CD4-positive, CD25-positive, alpha-beta regulatory T cell (primary cell): ENCODE measurements at regions not wholly inside any gene's neighbourhood (a gene's known extent, or its start where the extent isn't known, plus 50 kb on each side); places are given as distances from the start of the nearest gene placed in this dataset.

Source experiments
- ATAC-seq, 2 donors: fragments of 150-1000 bp; cut with Tn5 transposase; one replicate each; pipeline ENCODE4 v1.10.0; 2021; ENCODE audit warnings: low read depth in 2 of 2, moderate number of reproducible peaks in 2 of 2, moderate library complexity in 1 of 2
- DNase-seq, 3 donors: peaks; one replicate each; pipeline versions ENCODE4 v3.0.0 to v3.0.0-alpha.2; 2012 to 2022; ENCODE audit warnings: mixed read lengths in 1 of 3
- H3K27ac ChIP-seq: one replicate; pipeline ENCODE4 v1.7.0; 2013; ENCODE audit warnings: mild to moderate bottlenecking, low read length; ENCODE audit not compliant: insufficient read depth, poor library complexity, severe bottlenecking
- H3K27me3 ChIP-seq: one replicate; pipeline ENCODE4 v1.7.0; 2013; ENCODE audit warnings: low read length; ENCODE audit not compliant: control insufficient read depth, insufficient read depth
- H3K36me3 ChIP-seq: one replicate; pipeline ENCODE4 v1.7.0; 2013; ENCODE audit warnings: mild to moderate bottlenecking, low read length, moderate library complexity; ENCODE audit not compliant: control insufficient read depth, insufficient read depth
- H3K4me1 ChIP-seq: 2 replicates; pipeline ENCODE4 v1.7.0; 2013; ENCODE audit warnings: mild to moderate bottlenecking, low read length; ENCODE audit not compliant: insufficient read depth, control insufficient read depth, poor library complexity, severe bottlenecking
- H3K4me3 ChIP-seq: one replicate; pipeline ENCODE4 v1.7.0; 2013; ENCODE audit warnings: low read depth, mild to moderate bottlenecking, low read length, moderate library complexity
- H3K9me3 ChIP-seq, 2 experiments: 1 replicate in 1 of 2; 2 replicates in 1 of 2; pipeline ENCODE4 v1.7.0; 2013; ENCODE audit warnings: low read length in 2 of 2, mild to moderate bottlenecking in 1 of 2, moderate library complexity in 1 of 2; ENCODE audit not compliant: control insufficient read depth in 2 of 2
- H3K27ac Mint-ChIP-seq, 3 donors: one replicate each; pipeline ENCODE4 v1.8.0; 2020 to 2022; ENCODE audit warnings: mild to moderate bottlenecking in 3 of 3, mixed read lengths in 3 of 3, moderate library complexity in 2 of 3
- H3K27me3 Mint-ChIP-seq: one replicate; pipeline ENCODE4 v1.8.0; 2022; ENCODE audit warnings: mild to moderate bottlenecking, mixed read lengths
- H3K36me3 Mint-ChIP-seq: one replicate; pipeline ENCODE4 v1.8.0; 2020; ENCODE audit warnings: mixed read lengths
- H3K4me1 Mint-ChIP-seq, 4 donors: one replicate each; pipeline ENCODE4 v1.8.0; 2020 to 2022; ENCODE audit warnings: mixed read lengths in 4 of 4, mild to moderate bottlenecking in 1 of 4
- H3K4me3 Mint-ChIP-seq, 4 donors: one replicate each; pipeline ENCODE4 v1.8.0; 2020 to 2022; ENCODE audit warnings: mild to moderate bottlenecking in 4 of 4, mixed read lengths in 4 of 4, moderate library complexity in 3 of 4
- H3K9me3 Mint-ChIP-seq, 7 donors: one replicate each; pipeline ENCODE4 v1.8.0; 2020 to 2022; ENCODE audit warnings: mixed read lengths in 7 of 7, mild to moderate bottlenecking in 3 of 7, moderate library complexity in 2 of 7

DNA sequence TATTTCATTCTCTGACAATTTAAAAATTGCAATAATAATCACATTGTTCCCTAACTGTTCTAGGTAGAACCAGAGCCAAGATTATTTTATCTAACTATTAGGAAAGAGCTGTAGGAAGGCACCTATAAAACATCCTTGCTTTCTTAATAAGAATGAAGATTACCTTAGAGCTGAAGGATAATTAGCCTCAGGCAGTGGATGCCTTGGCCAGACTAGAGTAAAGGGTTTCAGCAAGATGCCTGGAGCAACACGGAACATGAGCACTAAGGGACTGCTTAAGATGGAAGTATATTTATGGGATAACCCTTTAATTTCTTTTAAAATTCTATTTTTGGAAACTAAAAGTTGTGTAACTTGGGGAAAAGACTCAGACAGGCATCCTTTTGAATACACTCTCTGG is 456.6 kb upstream of the RBMS3 start:
- Mint-ChIP-seq H3K4me1 (no peaks in the 10 kb centered on the region), H3K4me3 (no peak overlapping the region), H3K27ac (no peak overlapping the region), H3K9me3 (peaks cover 0 to 7% (median 2%) of the 10 kb centered on the region in 7 donors), H3K36me3 (no peaks in the 10 kb centered on the region), H3K27me3 (no peaks in the 10 kb centered on the region)
- DNase-seq (no peak), ATAC-seq (no peak)
- Histone ChIP-seq H3K9me3 (no peaks in the 10 kb centered on the region), H3K27me3 (no peaks in the 10 kb centered on the region), H3K36me3 (no peaks in the 10 kb centered on the region), H3K4me1 (no peaks in the 10 kb centered on the region), H3K27ac (no peak overlapping the region), H3K4me3 (no peak overlapping the region)

DNA sequence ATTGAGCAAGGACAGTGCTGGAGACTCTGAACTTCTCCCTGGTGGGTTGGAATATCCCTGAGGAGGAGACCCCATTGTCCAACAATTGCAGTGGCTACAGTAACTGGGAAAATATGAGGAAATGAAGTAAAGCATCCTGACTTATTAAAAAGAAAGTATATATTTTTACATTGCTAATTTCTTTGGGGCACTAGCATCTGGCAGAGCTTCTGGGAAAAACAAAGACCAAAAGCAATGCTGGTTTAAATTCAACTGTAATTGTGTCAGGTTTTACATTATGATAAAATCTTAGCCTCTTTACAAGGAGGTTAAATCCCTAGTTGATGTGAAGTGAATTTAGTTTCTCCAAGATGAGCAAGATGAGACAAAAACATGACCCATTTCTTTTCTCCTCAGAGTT is 454.0 kb upstream of the RBMS3 start:
- no peaks in the 10 kb centered on the region for H3K27me3 Mint-ChIP-seq
- Histone ChIP-seq H3K4me1 (no peaks in the 10 kb centered on the region), H3K4me3 (no peak overlapping the region), H3K27me3 (no peaks in the 10 kb centered on the region), H3K36me3 (no peaks in the 10 kb centered on the region), H3K9me3 (no peaks in the 10 kb centered on the region), H3K27ac (no peak overlapping the region)
- H3K36me3 Mint-ChIP-seq, result no peaks in the 10 kb centered on the region
- H3K27ac Mint-ChIP-seq, result no peak overlapping the region
- DNase-seq (no peak), ATAC-seq (no peak)
- no peaks in the 10 kb centered on the region for H3K4me1 Mint-ChIP-seq
- H3K4me3 Mint-ChIP-seq, result no peak overlapping the region
- peaks cover 0 to 8% (median 5%) of the 10 kb centered on the region in 7 donors for H3K9me3 Mint-ChIP-seq

DNA sequence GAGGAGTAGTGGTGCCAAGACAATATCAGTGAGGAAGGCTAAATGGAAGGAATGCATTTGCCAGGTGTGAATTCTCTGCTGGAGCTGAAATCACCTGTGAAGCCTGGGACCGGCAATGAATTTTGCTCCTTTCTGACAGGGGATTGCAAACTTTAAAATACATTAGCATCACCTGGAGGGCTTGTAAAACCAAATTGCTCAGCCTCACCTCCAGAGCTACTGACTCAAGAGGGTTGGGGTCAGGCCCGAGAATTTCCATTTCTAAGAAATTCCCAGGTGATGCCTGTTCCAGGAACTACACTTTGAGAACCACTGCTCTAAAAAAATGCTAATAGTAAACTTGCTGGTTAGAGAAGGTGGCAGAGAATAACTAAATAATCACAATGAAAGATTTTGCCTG is 445.6 kb upstream of the RBMS3 start:
- H3K36me3 Mint-ChIP-seq, result no peaks in the 10 kb centered on the region
- H3K4me1 Mint-ChIP-seq, result no peaks in the 10 kb centered on the region

DNA sequence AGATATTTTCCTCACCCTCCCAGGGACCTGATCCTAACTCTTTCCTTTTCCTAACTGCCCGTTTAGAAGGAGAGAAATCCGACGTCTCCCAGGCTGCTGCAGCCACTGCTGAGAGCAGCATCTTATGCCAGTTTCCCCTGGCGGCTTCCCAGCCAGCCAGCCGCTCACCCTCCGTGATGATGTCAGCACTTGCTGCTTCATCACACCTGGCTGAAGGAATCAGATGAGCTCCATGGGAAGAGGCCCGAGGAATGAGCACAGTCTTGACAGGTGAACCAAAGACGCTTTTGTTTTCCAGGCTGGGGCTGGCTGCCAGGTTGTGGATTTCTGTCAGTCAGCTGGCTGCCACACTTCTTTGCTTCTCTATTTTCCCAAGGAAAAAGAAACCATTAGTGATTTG is 445.1 kb upstream of the RBMS3 start:
- DNase-seq, result no peak
- Histone ChIP-seq H3K27me3 (no peaks in the 10 kb centered on the region), H3K4me1 (no peaks in the 10 kb centered on the region), H3K27ac (no peak overlapping the region), H3K9me3 (no peaks in the 10 kb centered on the region), H3K4me3 (no peak overlapping the region), H3K36me3 (no peaks in the 10 kb centered on the region)
- Mint-ChIP-seq H3K4me3 (no peak overlapping the region), H3K4me1 (no peaks in the 10 kb centered on the region), H3K27ac (no peak overlapping the region), H3K36me3 (no peaks in the 10 kb centered on the region), H3K27me3 (no peaks in the 10 kb centered on the region), H3K9me3 (peaks cover 0 to 4% (median 1%) of the 10 kb centered on the region in 7 donors)
- ATAC-seq, result no peak

More for the DNA sequence above, 445.6 kb upstream of the RBMS3 start:
- H3K4me3 ChIP-seq, result no peak overlapping the region
- Mint-ChIP-seq H3K27me3 (no peaks in the 10 kb centered on the region), H3K9me3 (peaks cover 0 to 4% (median 1%) of the 10 kb centered on the region in 7 donors), H3K27ac (no peak overlapping the region), H3K4me3 (no peak overlapping the region)
- ATAC-seq (no peak), DNase-seq (no peak)
- no peaks in the 10 kb centered on the region for H3K9me3 ChIP-seq
- H3K27ac ChIP-seq, result no peak overlapping the region
- H3K4me1 ChIP-seq, result no peaks in the 10 kb centered on the region
- H3K27me3 ChIP-seq, result no peaks in the 10 kb centered on the region
- H3K36me3 ChIP-seq, result no peaks in the 10 kb centered on the region

DNA sequence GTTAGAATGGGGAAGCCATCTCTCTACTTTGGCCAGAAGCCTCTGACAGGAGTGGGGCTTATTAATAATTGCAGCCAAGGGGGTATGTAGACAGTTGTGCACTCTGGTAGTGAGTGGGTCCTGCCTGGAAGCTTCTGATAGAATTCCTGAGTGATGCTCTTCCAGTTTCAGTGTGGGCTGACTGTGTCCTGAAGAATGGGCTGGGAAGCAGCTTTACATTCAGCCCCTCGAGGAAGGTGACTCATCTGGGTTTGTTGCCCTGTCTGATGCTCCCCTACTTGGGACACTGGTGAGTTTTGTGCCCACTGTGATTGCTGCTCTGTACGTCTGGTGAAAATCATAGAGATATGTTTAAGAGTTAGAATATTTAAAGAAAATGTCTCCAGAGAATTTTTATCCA is 444.7 kb upstream of the RBMS3 start:
- no peaks in the 10 kb centered on the region for H3K4me1 Mint-ChIP-seq
- no peaks in the 10 kb centered on the region for H3K36me3 Mint-ChIP-seq
- DNase-seq (no peak), ATAC-seq (no peak)
- no peaks in the 10 kb centered on the region for H3K9me3 ChIP-seq
- no peaks in the 10 kb centered on the region for H3K27me3 Mint-ChIP-seq
- no peaks in the 10 kb centered on the region for H3K27me3 ChIP-seq
- no peaks in the 10 kb centered on the region for H3K4me1 ChIP-seq
- peaks cover 0 to 4% (median 1%) of the 10 kb centered on the region in 7 donors for H3K9me3 Mint-ChIP-seq
- no peak overlapping the region for H3K4me3 ChIP-seq
- no peak overlapping the region for H3K27ac Mint-ChIP-seq
- no peak overlapping the region for H3K27ac ChIP-seq
- no peak overlapping the region for H3K4me3 Mint-ChIP-seq
- H3K36me3 ChIP-seq, result no peaks in the 10 kb centered on the region

DNA sequence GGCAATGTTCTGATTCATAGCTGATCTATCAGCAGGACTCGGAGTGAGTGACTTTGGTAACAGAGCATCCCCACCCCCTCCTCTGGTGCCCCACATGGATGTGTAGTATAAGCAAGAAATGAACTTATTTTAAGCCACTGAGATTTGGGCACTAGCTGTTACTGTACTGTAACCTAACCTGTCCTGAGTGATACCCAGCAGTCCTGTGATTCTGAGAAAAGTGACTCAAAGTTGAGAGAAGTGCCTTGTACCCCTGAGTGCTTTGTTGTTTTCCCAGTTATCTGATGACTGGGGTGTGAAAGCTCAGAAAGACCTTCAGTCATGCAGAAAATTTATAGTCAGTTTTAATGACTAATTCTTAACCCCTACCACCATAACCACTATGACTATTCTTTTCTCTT is 439.9 kb upstream of the RBMS3 start:
- Histone ChIP-seq H3K36me3 (no peaks in the 10 kb centered on the region), H3K4me3 (no peak overlapping the region), H3K27me3 (no peaks in the 10 kb centered on the region), H3K4me1 (no peaks in the 10 kb centered on the region), H3K9me3 (no peaks in the 10 kb centered on the region), H3K27ac (no peak overlapping the region)
- Mint-ChIP-seq H3K4me1 (no peaks in the 10 kb centered on the region), H3K27me3 (no peaks in the 10 kb centered on the region), H3K36me3 (no peaks in the 10 kb centered on the region), H3K9me3 (peaks cover 0 to 2% (median 0%) of the 10 kb centered on the region in 7 donors), H3K27ac (no peak overlapping the region), H3K4me3 (no peak overlapping the region)
- ATAC-seq, result peak in 1 of 2 donors; percentile 10
- DNase-seq, result peak in 1 of 3 donors; percentile 50

DNA sequence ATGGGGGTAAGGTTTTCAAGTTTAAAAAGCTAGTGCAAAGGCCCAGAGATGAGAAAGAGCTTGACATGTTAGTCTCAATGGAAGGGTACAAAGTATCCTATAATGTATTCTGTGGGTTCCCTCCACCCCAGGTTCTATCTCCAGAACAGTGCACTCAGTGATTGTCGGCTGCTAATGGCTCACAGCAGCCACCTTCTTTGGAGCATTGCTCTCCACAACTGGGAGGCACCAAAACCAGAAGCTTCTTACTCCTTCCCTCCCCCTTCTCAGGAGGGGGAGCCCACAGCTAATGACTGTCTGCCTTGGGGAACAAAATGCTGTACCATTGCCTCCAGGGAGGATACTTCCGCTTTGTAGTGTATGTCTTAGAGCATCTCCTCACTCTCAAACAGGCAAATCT is 439.4 kb upstream of the RBMS3 start:
- H3K4me3 Mint-ChIP-seq, result no peak overlapping the region
- no peak overlapping the region for H3K27ac Mint-ChIP-seq
- no peaks in the 10 kb centered on the region for H3K36me3 ChIP-seq
- no peaks in the 10 kb centered on the region for H3K4me1 ChIP-seq
- DNase-seq (peak in 1 of 3 donors; percentile 12), ATAC-seq (peak in 1 of 2 donors; percentile 29)
- no peak overlapping the region for H3K4me3 ChIP-seq
- H3K9me3 ChIP-seq, result no peaks in the 10 kb centered on the region
- no peaks in the 10 kb centered on the region for H3K4me1 Mint-ChIP-seq
- H3K36me3 Mint-ChIP-seq, result no peaks in the 10 kb centered on the region
- H3K27me3 ChIP-seq, result no peaks in the 10 kb centered on the region
- H3K27ac ChIP-seq, result no peak overlapping the region
- no peaks in the 10 kb centered on the region for H3K27me3 Mint-ChIP-seq
- H3K9me3 Mint-ChIP-seq, result peaks cover 0 to 2% (median 0%) of the 10 kb centered on the region in 7 donors

DNA sequence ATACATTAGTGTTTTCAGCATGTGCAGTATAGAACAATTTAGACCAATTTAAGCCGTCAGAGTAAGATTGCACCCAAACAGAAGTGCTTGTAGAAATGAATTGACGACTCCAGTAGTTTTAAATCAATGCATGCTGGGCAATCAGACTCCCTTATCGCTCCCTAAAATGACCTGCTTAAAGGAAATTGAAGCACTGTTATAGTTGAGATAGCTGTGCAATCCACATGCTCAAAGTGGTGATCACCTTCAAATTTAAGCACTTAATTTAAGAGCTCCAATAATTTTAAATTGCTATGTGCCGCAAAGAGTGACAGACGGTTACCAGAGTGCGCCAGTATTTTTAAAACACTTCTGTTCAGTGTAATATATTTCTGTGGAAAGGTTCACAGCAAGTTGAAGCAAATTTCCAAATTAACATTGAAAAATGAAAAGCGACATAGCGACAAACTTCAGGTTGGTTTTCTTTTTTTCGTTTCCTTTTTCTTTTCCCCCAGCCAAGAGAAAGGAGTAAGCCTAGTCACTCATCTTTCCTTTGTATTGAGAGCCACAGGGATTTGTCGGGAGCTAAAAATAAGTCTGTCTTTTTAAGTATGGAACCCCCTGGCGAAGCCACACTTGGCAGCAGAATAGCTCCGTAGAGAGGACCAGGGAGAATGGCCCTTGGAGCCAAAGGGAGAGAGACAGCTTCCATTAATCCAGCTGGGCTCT is 436.4 kb upstream of the RBMS3 start:
- no peak overlapping the region for H3K27ac Mint-ChIP-seq
- H3K36me3 Mint-ChIP-seq, result no peaks in the 10 kb centered on the region
- no peak overlapping the region for H3K4me3 Mint-ChIP-seq
- H3K27me3 ChIP-seq, result no peaks in the 10 kb centered on the region
- no peak overlapping the region for H3K4me3 ChIP-seq
- no peak overlapping the region for H3K27ac ChIP-seq
- peaks cover 0 to 2% (median 0%) of the 10 kb centered on the region in 7 donors for H3K9me3 Mint-ChIP-seq
- ATAC-seq (no peak), DNase-seq (no peak)
- no peaks in the 10 kb centered on the region for H3K9me3 ChIP-seq
- H3K4me1 ChIP-seq, result no peaks in the 10 kb centered on the region
- no peaks in the 10 kb centered on the region for H3K4me1 Mint-ChIP-seq
- H3K27me3 Mint-ChIP-seq, result no peaks in the 10 kb centered on the region
- H3K36me3 ChIP-seq, result no peaks in the 10 kb centered on the region
